H1 (cell line): ENCODE measurements at regions not wholly inside any gene's neighbourhood (a gene's known extent, or its start where the extent isn't known, plus 50 kb on each side); places are given as distances from the start of the nearest gene placed in this dataset.

Experiments
- CBX8 ChIP-seq: fragments of 300-800, 300-1000 bp; sonication (generic); IDR thresholded peaks from 2 replicates; pipeline ENCODE4 v1.7.1; 2016; ENCODE audit warnings: low read depth, low read length, borderline replicate concordance
- CTBP2 ChIP-seq: IDR thresholded peaks from 2 replicates; pipeline ENCODE4 v1.7.0; 2011; ENCODE audit warnings: borderline replicate concordance, mild to moderate bottlenecking, moderate library complexity, mixed read lengths, low read length; ENCODE audit not compliant: insufficient read depth, insufficient read length

DNA sequence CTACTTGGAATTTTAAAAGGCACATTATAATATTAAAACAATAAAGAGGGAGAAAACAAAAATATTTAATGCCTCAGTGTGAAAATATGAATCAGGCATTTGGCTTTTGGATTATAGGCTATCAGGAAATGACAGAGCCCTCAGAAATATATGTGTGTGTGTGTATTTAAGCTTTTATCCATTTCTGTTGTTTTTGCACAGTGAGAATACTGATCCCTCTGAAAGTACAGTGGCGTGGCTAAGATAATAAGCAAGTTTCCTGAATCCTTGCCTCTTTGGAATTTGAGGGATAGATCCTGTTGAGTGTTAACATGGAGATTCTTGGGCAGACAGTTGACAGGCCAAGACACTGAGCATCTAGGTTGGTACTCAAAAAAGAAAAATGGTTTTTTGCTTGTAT is 234.8 kb upstream of the ZBTB20 start (continued):
- TF ChIP-seq CTBP2 (no peak), CBX8 (no peak)
